GM12872 (cell line): ENCODE measurements at regions not wholly inside any gene's neighbourhood (a gene's known extent, or its start where the extent isn't known, plus 50 kb on each side); places are given as distances from the start of the nearest gene placed in this dataset.

ENCODE experiments used
- CTCF ChIP-seq: IDR thresholded peaks from 3 replicates; pipeline ENCODE4 v1.5.1; 2011; ENCODE audit warnings: low read depth, mild to moderate bottlenecking, low read length, moderate library complexity; ENCODE audit not compliant: insufficient read depth

- TF ChIP-seq CTCF = no peak
These were observed 192.1 kb upstream of the ALG10B start for GRCh38 chr12:38124247-38125012.

- no peak for TF ChIP-seq CTCF
These were observed 184.4 kb upstream of the ALG10B start for GRCh38 chr12:38132139-38132538.

DNA sequence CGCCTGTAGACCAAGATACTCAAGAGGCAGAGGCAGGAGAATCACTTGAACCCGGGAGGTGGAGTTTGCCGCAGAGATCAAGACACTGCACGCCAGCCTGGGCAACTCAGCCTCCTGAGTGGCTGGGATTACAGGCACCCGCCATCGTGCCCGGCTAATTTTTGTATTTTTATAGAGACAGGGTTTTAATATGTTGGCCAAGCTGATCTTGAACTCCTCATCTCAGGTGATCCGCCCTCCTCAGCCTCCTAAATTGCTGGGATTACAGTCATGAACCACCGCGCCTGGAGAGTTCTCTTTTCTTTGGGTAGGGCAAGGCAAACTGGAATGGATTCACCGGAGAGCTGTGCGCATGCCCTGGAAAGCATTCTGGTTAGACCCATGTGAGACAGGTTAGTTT lies 179.3 kb upstream of the ALG10B start:
- TF ChIP-seq CTCF = no peak

DNA sequence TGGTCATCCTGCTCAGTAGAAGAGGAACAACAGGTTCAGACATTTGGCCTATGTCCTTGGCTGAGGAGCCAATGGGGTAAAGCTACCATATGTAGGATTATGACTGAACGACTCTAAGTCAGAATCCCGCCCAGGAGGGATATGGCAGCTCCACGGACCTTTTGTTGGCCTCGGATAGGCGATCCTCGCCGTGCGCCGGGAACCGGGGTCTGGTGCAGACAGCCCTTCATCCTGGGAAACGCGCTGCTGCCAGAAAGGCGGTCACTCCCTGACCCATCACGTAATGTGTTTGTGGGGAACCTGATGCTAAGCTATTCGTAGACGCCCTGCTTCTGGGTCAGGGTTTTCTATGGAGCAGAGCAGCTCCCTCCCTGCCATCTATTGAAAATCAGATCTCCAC lies 178.9 kb upstream of the ALG10B start:
- no peak for TF ChIP-seq CTCF

- peak; percentile 94 for TF ChIP-seq CTCF
These were observed 178.1 kb upstream of the ALG10B start for GRCh38 chr12:38138225-38139221.

DNA sequence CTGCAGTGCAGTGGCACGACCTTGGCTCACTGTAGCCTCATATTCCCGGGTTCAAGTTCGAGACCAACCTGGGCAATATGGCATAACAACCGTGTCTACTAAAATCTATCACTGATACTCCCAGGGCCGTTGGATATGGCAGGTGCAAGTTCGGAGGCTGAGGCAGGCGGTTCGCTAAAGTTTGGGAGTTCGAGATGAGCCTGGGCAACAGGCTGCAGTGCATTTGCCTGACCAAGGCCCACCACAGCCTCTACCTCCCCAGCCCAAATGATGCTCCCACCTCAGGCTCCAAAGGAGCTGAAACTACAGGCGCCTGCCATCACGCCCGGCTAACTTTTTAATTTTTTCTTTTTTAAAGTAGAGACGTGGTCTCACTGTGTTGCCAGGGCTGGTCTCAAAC lies 177.1 kb upstream of the ALG10B start:
- TF ChIP-seq CTCF = no peak

- no peak for TF ChIP-seq CTCF
These were observed 175.3 kb upstream of the ALG10B start for GRCh38 chr12:38141239-38141638.
